Astrocyte (in vitro differentiated cells and primary cell): ENCODE measurements at regions not wholly inside any gene's neighbourhood (a gene's known extent, or its start where the extent isn't known, plus 50 kb on each side); places are given as distances from the start of the nearest gene placed in this dataset.

Experiments used
- DNase-seq: peaks from one replicate; pipeline ENCODE4 v3.0.0-alpha.2; 2010; ENCODE audit warnings: low read depth
- FAIRE-seq: peaks from 2 replicates; lab custom pipeline; 2011; peaks lifted over from hg19 to GRCh38; lab: Jason Lieb, UNC
- H2AFZ ChIP-seq: 2 replicates; pipeline ENCODE4 v1.6.0; 2012; ENCODE audit warnings: low read depth, low read length, inconsistent platforms
- H3K27ac ChIP-seq: 2 replicates; pipeline ENCODE4 v1.5.1; 2011; ENCODE audit warnings: low read depth, low read length, inconsistent platforms
- H3K27me3 ChIP-seq: 2 replicates; pipeline ENCODE4 v1.6.0; 2011; ENCODE audit warnings: low read length, inconsistent platforms; ENCODE audit not compliant: insufficient read depth
- H3K36me3 ChIP-seq: 2 replicates; pipeline ENCODE4 v1.5.1; 2011; ENCODE audit warnings: low read length, inconsistent platforms; ENCODE audit not compliant: insufficient read depth
- H3K4me1 ChIP-seq: 2 replicates; pipeline ENCODE4 v1.5.1; 2011; ENCODE audit warnings: low read length, inconsistent platforms; ENCODE audit not compliant: insufficient read depth
- H3K4me2 ChIP-seq: 2 replicates; pipeline ENCODE4 v1.6.0; 2012; ENCODE audit warnings: low read length, inconsistent platforms
- H3K4me3 ChIP-seq: 2 replicates; pipeline ENCODE4 v1.5.1; 2011; ENCODE audit warnings: low read depth, mild to moderate bottlenecking, low read length, inconsistent platforms; ENCODE audit not compliant: insufficient read depth
- H3K79me2 ChIP-seq: 2 replicates; pipeline ENCODE4 v1.6.0; 2012; ENCODE audit warnings: mild to moderate bottlenecking, low read length, inconsistent platforms; ENCODE audit not compliant: insufficient read depth
- H3K9ac ChIP-seq: 2 replicates; pipeline ENCODE4 v1.6.0; 2012; ENCODE audit warnings: mild to moderate bottlenecking, low read length, inconsistent platforms
- H3K9me3 ChIP-seq: 2 replicates; pipeline ENCODE4 v1.5.1; 2012; ENCODE audit warnings: low read depth, mild to moderate bottlenecking, low read length, inconsistent platforms; ENCODE audit not compliant: insufficient read depth
- H4K20me1 ChIP-seq: 2 replicates; pipeline ENCODE4 v1.6.0; 2012; ENCODE audit warnings: low read length, inconsistent platforms; ENCODE audit not compliant: insufficient read depth
- H3K27ac Mint-ChIP-seq: one replicate; pipeline ENCODE4 v1.8.0; 2021; ENCODE audit warnings: mild to moderate bottlenecking, mixed read lengths; ENCODE audit not compliant: unreplicated experiment
- H3K27me3 Mint-ChIP-seq: one replicate; pipeline ENCODE4 v1.8.0; 2021; ENCODE audit warnings: low read depth, mixed read lengths; ENCODE audit not compliant: unreplicated experiment
- H3K36me3 Mint-ChIP-seq: one replicate; pipeline ENCODE4 v1.8.0; 2021; ENCODE audit warnings: low read depth, mixed read lengths; ENCODE audit not compliant: unreplicated experiment
- H3K4me1 Mint-ChIP-seq: one replicate; pipeline ENCODE4 v1.8.0; 2021; ENCODE audit warnings: low read depth, mixed read lengths; ENCODE audit not compliant: unreplicated experiment
- H3K4me3 Mint-ChIP-seq: one replicate; pipeline ENCODE4 v1.8.0; 2021; ENCODE audit warnings: mild to moderate bottlenecking, moderate library complexity, mixed read lengths; ENCODE audit not compliant: unreplicated experiment
- H3K9me3 Mint-ChIP-seq: one replicate; pipeline ENCODE4 v1.8.0; 2021; ENCODE audit warnings: mild to moderate bottlenecking, mixed read lengths; ENCODE audit not compliant: unreplicated experiment
- EZH2 ChIP-seq: IDR thresholded peaks from 2 replicates; pipeline ENCODE4 v1.6.1; 2012; ENCODE audit warnings: mild to moderate bottlenecking, low read length, inconsistent platforms; ENCODE audit not compliant: insufficient read depth
- TF ChIP-seq, protein P1 (sequence below): IDR thresholded peaks from 2 replicates; pipeline ENCODE4 v1.5.1; 2011; ENCODE audit warnings: low read depth, mild to moderate bottlenecking, inconsistent platforms, low read length, moderate library complexity; ENCODE audit not compliant: insufficient read depth

DNA sequence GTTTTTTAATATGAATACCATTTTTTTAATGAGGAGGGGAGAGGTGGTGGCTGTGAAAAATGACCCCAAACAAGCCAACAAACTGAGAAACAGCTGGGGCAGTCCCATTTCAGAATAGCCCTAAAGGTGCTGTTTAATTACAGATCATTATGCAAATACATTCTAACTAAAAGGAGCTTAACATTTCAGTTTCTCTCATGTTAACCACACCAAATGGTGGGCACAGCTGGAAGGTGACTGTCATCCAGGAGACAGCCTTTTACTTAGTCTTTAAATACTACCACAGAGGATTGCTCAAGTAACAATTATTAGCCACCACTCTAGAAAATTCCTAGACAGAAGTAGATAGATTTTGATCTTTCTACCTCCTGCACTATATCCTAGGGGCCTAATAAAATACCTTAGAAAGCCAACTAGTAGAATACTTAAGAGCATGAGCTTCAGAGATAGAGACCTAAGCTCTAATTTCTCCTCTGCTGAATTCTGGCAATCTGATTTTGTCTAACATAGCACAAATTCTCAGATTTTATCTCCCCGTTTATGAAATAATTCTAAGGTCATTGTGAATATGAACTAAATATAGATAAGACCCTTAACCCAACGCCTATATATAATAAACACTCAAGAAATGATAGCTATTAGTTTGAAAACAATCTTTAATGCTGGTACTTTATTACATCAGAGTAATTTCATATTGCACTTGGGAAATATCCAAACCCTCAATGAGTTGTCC, 615.1 kb upstream of the NRSN1 start:
- no peak overlapping the region for H3K4me2 ChIP-seq
- no peaks in the 10 kb centered on the region for H4K20me1 ChIP-seq
- H2AFZ ChIP-seq = no peak overlapping the region
- no peaks in the 10 kb centered on the region for H3K36me3 Mint-ChIP-seq
- no peak overlapping the region for H3K27ac Mint-ChIP-seq
- H3K4me3 Mint-ChIP-seq = no peak overlapping the region
- no peak overlapping the region for H3K27ac ChIP-seq
- H3K27me3 ChIP-seq = no peaks in the 10 kb centered on the region
- no peaks in the 10 kb centered on the region for H3K36me3 ChIP-seq
- H3K4me1 ChIP-seq = no peaks in the 10 kb centered on the region
- H3K4me1 Mint-ChIP-seq = no peaks in the 10 kb centered on the region
- no peaks in the 10 kb centered on the region for H3K27me3 Mint-ChIP-seq
- H3K9me3 Mint-ChIP-seq = no peaks in the 10 kb centered on the region
- H3K9me3 ChIP-seq = no peaks in the 10 kb centered on the region
- no peak for FAIRE-seq
- no peaks in the 10 kb centered on the region for H3K79me2 ChIP-seq
- no peak for TF ChIP-seq EZH2
- TF ChIP-seq, protein P1, sequence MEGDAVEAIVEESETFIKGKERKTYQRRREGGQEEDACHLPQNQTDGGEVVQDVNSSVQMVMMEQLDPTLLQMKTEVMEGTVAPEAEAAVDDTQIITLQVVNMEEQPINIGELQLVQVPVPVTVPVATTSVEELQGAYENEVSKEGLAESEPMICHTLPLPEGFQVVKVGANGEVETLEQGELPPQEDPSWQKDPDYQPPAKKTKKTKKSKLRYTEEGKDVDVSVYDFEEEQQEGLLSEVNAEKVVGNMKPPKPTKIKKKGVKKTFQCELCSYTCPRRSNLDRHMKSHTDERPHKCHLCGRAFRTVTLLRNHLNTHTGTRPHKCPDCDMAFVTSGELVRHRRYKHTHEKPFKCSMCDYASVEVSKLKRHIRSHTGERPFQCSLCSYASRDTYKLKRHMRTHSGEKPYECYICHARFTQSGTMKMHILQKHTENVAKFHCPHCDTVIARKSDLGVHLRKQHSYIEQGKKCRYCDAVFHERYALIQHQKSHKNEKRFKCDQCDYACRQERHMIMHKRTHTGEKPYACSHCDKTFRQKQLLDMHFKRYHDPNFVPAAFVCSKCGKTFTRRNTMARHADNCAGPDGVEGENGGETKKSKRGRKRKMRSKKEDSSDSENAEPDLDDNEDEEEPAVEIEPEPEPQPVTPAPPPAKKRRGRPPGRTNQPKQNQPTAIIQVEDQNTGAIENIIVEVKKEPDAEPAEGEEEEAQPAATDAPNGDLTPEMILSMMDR = no peak
- H3K4me3 ChIP-seq = no peak overlapping the region
- H3K9ac ChIP-seq = no peak overlapping the region
- DNase-seq = no peak

DNA sequence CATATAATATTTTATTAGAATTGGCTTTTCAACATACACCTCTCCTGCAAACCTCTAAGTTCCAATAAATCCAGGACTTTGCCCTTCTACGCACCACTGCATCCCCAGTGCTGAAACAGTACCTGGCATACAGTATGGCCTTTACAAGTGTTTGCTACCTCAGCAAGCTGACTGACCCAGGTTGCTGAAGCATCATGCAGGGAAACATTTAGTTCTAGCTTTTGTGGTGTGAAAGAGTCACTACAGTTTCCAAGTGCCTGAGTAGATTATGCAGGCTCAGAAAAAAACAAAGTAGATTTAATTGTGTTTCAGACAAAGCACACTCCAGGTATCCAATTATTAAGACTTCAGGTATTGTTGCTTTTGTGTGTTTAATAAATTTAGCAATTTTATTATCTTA, 614.2 kb upstream of the NRSN1 start:
- H3K4me3 Mint-ChIP-seq = no peak overlapping the region
- no peaks in the 10 kb centered on the region for H3K79me2 ChIP-seq
- H3K27me3 Mint-ChIP-seq = no peaks in the 10 kb centered on the region
- H4K20me1 ChIP-seq = no peaks in the 10 kb centered on the region
- H2AFZ ChIP-seq = no peak overlapping the region
- no peaks in the 10 kb centered on the region for H3K9me3 Mint-ChIP-seq
- H3K4me1 Mint-ChIP-seq = no peaks in the 10 kb centered on the region
- no peaks in the 10 kb centered on the region for H3K36me3 ChIP-seq
- H3K27ac ChIP-seq = no peak overlapping the region
- DNase-seq (no peak), FAIRE-seq (no peak)
- no peaks in the 10 kb centered on the region for H3K36me3 Mint-ChIP-seq
- H3K9ac ChIP-seq = no peak overlapping the region
- no peaks in the 10 kb centered on the region for H3K9me3 ChIP-seq
- H3K4me3 ChIP-seq = no peak overlapping the region
- no peak for TF ChIP-seq EZH2
- TF ChIP-seq, protein P1 = no peak
- H3K4me2 ChIP-seq = no peak overlapping the region
- no peaks in the 10 kb centered on the region for H3K4me1 ChIP-seq
- no peak overlapping the region for H3K27ac Mint-ChIP-seq
- H3K27me3 ChIP-seq = no peaks in the 10 kb centered on the region

DNA sequence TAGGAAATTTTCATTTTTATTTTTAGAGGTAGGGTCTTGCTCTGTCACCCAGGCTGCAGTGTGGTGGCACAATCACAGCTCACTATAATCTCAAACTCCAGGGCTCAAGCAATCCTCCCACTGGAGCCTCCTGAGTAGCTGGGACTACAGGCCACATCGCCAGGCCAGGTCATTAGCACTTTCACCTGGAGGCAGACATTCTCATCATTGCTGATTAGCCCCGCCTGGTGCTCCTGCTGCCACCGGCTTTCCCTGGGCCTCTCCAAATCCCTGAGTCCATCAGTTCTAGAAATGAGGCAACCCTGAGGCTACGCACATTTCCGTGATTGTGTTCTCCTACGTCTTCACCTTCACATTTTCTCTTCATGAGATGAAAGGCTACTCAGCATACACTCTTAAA, 607.7 kb upstream of the NRSN1 start:
- Mint-ChIP-seq H3K4me1 (no peaks in the 10 kb centered on the region), H3K4me3 (no peak overlapping the region), H3K27me3 (no peaks in the 10 kb centered on the region), H3K27ac (no peak overlapping the region), H3K9me3 (no peaks in the 10 kb centered on the region), H3K36me3 (no peaks in the 10 kb centered on the region)
- H3K9me3 ChIP-seq = no peaks in the 10 kb centered on the region
- H3K27me3 ChIP-seq = no peaks in the 10 kb centered on the region
- FAIRE-seq (no peak), DNase-seq (no peak)
- H2AFZ ChIP-seq = no peak overlapping the region
- no peak overlapping the region for H3K9ac ChIP-seq
- H4K20me1 ChIP-seq = no peaks in the 10 kb centered on the region
- no peaks in the 10 kb centered on the region for H3K36me3 ChIP-seq
- H3K4me2 ChIP-seq = no peak overlapping the region
- TF ChIP-seq, protein P1 = no peak
- no peak for TF ChIP-seq EZH2
- no peaks in the 10 kb centered on the region for H3K4me1 ChIP-seq
- H3K27ac ChIP-seq = no peak overlapping the region
- no peaks in the 10 kb centered on the region for H3K79me2 ChIP-seq
- H3K4me3 ChIP-seq = no peak overlapping the region
